RCC 7860 (cell line): ENCODE measurements at regions not wholly inside any gene's neighbourhood (a gene's known extent, or its start where the extent isn't known, plus 50 kb on each side); places are given as distances from the start of the nearest gene placed in this dataset.
"Not testable (repeated sequence)": the region's sequence is repeated elsewhere in the genome, so short reads cannot be mapped to it uniquely, and the experiment has no call there.

Source experiments
- DNase-seq: peaks from one replicate; pipeline ENCODE4 v3.0.0-alpha.2; 2015; ENCODE audit warnings: low spot score
- FAIRE-seq: peaks from 2 replicates; lab custom pipeline; 2012; peaks lifted over from hg19 to GRCh38; lab: Jason Lieb, UNC

- DNase-seq, result no peak
- FAIRE-seq, result no peak
Measured at GRCh38 chr4:156128616-156129015, 174.9 kb upstream of the CTSO start.

- DNase-seq (no peak), FAIRE-seq (no peak)
Measured at GRCh38 chr4:156118507-156119220, 165.0 kb upstream of the CTSO start.

GRCh38 chr4:156117743-156118142, 164.1 kb upstream of the CTSO start:
- FAIRE-seq (no peak), DNase-seq (no peak)

GRCh38 chr4:156116991-156117390, 163.3 kb upstream of the CTSO start:
- DNase-seq, result no peak
- FAIRE-seq, result no peak

- DNase-seq (no peak), FAIRE-seq (peak; percentile 50)
Measured at GRCh38 chr4:156113138-156113765, 159.6 kb upstream of the CTSO start.

GRCh38 chr4:156111686-156112085, 158.0 kb upstream of the CTSO start:
- DNase-seq (no peak), FAIRE-seq (no peak)

GRCh38 chr4:156109943-156110900, 156.6 kb upstream of the CTSO start:
- DNase-seq, result no peak
- FAIRE-seq, result no peak

GRCh38 chr4:156109087-156109486, 155.4 kb upstream of the CTSO start:
- not testable (repeated sequence) for DNase-seq, FAIRE-seq

- no peak for DNase-seq
- no peak for FAIRE-seq
Measured at GRCh38 chr4:156103311-156103710, 149.6 kb upstream of the CTSO start.

- FAIRE-seq, result no peak
Measured at GRCh38 chr4:156102411-156102810, 148.7 kb upstream of the CTSO start.

GRCh38 chr4:156101571-156101970, 147.9 kb upstream of the CTSO start:
- no peak for DNase-seq
- no peak for FAIRE-seq

More at GRCh38 chr4:156102411-156102810, 148.7 kb upstream of the CTSO start:
- no peak for DNase-seq

GRCh38 chr4:156100651-156101050, 147.0 kb upstream of the CTSO start:
- DNase-seq, result no peak
- FAIRE-seq, result no peak

- FAIRE-seq (no peak), DNase-seq (no peak)
Measured at GRCh38 chr4:156098805-156099204, 145.1 kb upstream of the CTSO start.

- no peak for FAIRE-seq
Measured at GRCh38 chr4:156085100-156085499, 131.4 kb upstream of the CTSO start.

GRCh38 chr4:156084373-156084772, 130.7 kb upstream of the CTSO start:
- FAIRE-seq (no peak), DNase-seq (no peak)

More at GRCh38 chr4:156085100-156085499, 131.4 kb upstream of the CTSO start:
- DNase-seq, result no peak

- DNase-seq, result no peak
- no peak for FAIRE-seq
Measured at GRCh38 chr4:156073976-156074375, 120.3 kb upstream of the CTSO start.

GRCh38 chr4:156060661-156061060, 107.0 kb upstream of the CTSO start:
- FAIRE-seq (no peak), DNase-seq (no peak)

- no peak for FAIRE-seq
Measured at GRCh38 chr4:156053174-156053573, 99.5 kb upstream of the CTSO start.

GRCh38 chr4:156052116-156052515, 98.5 kb upstream of the CTSO start:
- DNase-seq (no peak), FAIRE-seq (no peak)

More at GRCh38 chr4:156053174-156053573, 99.5 kb upstream of the CTSO start:
- DNase-seq, result no peak

- DNase-seq (no peak), FAIRE-seq (no peak)
Measured at GRCh38 chr4:156038772-156039171, 85.1 kb upstream of the CTSO start.

GRCh38 chr4:156036496-156036895, 82.8 kb upstream of the CTSO start:
- no peak for DNase-seq
- no peak for FAIRE-seq
